OCI-M1 (cell line): ENCODE measurements at regions not wholly inside any gene's neighbourhood (a gene's known extent, or its start where the extent isn't known, plus 50 kb on each side); places are given as distances from the start of the nearest gene placed in this dataset.
"Not testable (repeated sequence)": the region's sequence is repeated elsewhere in the genome, so short reads cannot be mapped to it uniquely, and the experiment has no call there.

Experiments used
- DNase-seq: peaks from one replicate; lab custom pipeline; 2025; lab: John Stamatoyannopoulos, UW

DNA sequence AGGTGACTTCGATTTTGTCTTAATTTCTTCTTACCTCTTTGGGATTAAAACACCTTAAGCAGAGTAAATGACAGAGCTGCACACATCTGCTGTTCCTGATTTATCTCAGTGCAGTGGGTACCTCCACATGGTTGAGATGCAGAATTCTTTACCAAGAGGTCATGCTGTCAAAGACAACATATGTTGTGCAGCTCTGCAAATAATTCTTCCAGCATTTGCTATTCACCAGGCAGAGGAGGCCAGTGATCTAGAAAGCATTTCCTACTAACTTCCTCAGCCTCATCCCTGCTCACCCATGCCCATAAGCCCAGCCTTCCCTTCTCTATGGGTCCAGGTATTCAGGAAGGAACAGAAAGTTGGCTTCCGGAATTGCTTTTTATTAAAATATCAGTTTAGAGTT, 109.3 kb downstream of the THBS2 start:
- no peak for DNase-seq

DNA sequence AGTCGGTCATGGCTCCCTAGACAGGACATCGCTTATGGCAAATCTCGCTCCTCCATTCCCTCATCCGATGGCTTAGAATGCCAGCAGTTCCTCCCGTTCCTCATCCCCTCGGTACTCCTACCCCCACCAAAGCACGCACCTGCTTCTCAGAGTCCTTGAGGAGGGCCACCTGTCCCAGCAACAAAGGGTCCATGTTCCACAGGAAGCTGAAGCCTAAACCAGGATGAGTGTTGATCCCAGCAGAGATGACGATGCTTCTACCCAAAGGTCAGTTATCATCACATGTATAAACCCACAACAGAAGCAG, 111.2 kb downstream of the THBS2 start:
- DNase-seq: no peak

DNA sequence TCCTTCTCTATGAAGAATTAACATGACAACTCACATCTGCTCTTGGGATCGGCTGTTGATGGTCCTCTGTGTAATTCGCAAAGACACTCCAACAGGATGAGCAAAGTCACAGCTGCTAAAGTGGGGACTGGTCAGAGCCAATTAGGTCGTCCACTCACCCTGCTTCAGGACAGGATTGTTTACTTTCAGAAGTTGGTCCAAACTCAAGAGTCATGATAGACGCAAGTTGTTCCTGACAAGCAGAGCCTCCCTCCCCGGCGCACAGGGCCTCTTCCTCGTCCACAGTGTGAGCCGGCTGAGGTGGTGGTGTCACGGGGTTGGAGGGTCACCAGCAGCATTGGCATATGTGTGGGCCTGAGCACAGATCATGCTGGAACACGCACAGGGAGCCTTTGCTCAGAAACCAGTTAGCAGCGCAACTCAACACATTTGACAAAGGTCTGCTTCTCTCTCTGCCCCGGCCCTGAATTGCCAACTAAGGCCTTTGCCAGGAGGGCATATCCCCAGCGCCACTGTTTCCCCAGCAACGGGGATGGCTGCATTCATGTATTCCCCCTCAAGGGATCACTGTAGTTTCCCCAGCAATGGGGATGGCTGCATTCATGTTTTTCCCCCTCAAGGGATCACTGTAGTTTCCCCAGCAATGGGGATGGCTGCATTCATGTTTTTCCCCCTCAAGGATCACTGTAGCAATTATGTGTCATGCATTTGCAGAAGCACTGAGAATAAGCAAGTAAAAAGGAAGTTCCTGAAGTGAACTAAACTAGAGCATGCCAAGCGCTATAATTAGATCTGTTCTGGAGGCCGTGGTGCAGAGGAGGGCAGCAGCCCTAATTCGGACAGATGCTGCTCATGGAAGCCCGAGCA, 111.7 kb downstream of the THBS2 start:
- no peak for DNase-seq

DNA sequence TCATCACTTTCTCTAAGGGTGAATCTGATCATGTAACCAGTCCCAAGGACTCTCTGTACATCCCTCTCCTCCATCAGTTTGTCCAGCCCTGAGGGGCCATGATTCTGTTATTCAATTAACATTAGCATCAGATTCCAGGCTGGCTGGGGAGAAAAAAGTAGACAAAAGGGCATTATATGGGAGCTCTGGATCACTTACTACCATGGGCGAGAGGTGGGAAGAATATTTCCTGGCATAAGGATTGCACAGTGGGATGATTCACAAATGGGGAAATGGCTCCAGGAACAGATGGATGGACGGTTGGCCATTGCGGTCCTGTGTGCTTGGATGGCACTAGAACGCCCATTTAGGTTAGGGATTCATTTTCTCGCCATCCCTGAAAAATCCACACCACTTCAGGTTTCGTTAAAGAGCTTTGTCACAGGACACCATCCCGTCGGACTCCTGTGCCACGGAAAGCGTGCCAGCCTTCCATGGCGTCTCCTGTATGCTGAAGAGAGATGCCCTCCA, 112.6 kb downstream of the THBS2 start:
- no peak for DNase-seq

DNA sequence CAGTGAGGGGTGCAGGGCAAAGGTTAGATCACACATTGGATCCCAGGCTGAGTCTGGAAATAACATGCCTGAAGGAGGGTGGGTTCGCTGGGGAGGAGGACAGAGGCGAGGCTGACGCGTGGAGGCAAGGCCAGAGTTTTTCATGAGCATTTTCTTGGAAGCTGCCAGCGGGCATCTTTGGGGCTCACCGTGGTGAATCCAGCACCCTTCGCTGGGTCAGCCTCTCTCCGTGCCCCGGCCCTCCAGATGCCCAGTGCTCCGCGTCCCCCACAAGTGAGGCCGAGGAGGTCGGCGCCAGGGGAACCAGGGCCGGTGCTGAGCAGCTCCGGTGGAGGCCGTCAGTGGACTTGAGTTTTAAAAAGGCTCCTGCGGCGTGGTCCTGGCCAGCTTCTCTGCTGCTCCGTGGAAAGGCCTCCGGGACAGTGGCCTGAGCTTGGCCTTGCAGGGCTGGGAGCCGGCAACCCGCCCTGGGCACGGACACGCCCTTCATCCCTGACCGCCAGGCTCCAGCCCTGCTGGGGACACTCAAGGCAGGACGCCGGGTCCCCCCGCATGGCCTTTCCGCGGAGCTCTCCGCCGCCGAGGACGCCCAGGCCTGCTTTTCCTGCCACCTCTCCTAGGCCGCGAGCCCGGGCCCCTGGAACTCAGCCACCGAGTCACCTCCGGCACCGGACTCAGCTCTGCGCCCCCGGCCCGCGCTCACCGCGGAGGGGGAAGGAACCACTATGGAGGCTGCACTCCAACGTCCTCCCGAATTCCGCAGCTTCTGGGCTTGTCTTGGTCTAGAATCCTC, 114.3 kb downstream of the THBS2 start:
- no peak for DNase-seq

DNA sequence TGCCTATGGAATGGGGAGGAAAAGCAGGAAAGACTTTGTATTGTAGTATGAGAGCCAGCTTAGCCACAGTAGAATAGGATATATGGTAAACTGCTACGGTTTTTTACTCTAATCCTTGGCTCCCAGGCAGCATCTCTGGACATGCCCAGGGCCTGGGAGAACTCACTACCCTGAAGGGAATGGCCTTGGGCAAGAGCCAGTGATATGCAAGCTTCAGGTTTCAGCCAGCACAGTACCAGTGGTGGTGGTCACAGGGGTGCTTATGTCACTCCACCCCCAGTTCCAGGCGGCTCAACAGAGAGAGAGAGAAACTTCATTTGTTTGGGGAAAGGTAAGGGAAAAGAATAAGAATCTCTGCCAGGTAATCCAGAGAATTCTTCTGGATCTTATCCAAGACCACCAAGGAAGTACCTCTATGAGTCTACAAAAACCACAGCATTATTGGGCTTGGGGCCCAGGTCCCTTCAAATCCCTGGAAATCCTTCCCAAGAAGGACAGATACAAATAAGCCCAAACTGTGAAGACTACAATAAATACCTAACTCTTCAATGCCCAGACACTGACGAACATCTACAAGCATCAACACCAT, 121.2 kb downstream of the THBS2 start:
- no peak for DNase-seq

DNA sequence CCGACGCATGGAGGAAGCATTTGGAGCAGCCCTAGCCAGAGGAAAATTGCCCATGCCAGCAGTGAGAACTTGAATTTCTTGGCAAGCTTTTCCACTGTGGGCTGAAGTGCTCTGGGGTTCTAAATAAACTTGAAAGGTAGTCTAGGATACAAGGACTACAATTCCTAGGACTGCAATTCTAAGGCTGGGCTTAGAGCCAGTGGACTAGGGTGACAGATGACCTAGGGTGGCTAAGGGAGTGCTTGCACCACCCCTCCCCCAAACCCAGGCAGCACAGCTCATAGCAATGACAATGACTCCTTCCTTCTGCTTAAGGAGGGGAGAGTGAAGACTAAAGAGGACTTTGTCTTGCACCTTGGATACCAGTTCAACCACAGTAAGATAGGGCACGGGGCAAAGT, 122.3 kb downstream of the THBS2 start:
- no peak for DNase-seq

DNA sequence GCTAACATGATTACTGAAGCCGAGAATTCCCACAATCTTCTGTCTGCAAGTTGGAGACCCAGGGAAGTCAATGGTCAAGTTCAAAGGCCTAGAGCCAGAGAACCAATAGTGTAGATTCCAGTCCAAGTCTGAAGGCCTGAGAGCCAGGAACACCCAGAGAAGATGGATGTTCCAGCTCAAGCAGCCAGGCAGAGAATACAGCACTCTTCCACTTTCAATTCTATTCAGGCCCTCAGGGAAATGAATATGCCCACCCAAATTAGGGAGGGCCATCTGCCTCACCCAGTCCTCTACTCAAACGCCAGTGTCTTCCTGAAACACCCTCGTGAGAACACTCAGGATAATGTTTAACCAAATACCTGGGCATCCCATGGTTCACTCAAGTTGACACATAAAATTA, 123.5 kb downstream of the THBS2 start:
- no peak for DNase-seq

DNA sequence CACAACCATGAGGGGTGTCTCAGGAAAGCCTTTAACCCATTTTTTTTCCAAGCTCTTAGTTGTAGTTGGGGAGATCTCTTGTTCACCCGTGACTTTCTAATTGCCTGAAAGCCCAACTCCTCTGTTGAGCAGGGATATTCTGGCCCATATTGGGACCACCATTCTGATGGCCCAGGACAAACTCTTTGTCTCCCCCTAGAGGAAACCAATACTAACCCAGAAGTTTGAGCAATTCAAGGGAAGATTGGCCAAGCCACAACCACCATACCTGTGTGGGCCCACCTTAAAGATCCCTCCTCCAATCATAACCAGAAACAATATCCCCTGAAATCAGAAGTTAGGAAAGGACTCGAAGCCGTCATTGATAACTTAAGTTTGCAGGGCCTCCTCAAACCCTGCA, 132.6 kb downstream of the THBS2 start:
- no peak for DNase-seq

DNA sequence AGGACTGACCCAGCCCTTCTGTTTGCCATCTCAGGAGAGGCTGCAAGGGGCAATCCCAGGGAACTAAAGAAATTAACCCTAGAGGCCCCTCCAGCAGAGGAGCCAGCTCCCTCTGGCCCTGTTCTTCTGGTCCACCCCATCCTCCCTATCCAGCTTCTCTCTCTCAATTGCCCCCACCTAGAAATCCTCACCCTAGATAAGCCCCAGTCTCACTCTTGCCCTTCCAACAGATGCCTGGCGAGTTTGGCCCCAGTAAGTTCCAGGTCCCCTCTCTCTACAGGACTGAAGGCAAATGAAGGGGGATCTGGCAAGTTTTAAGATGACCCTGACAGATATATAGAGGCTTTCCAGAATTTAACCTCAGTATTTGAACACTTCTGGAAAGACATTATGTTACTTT, 134.0 kb downstream of the THBS2 start:
- DNase-seq: no peak

DNA sequence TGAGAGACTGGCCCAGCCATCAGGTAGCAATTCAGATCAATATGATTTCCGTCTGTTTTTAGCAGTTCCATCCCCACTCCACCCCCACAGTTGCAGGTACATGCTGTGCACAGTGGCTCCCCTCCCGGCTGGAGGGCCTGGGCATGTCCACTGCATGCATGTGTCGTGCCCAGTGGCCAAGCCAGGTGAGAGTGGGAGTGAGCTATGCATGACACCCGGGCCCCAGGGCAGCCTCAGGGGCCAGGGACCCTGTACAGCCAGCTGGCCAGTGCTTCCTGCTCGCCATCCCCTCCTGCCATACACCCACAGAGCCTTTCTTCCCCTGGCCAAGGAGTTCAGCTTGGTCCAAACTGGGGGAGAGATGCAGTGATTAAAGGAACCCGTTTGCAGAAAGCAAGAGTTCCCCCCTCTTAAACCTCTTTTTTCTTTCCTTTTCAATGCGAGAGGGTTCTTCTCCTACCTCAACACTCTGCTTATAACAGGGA, 135.3 kb downstream of the THBS2 start:
- DNase-seq: no peak

DNA sequence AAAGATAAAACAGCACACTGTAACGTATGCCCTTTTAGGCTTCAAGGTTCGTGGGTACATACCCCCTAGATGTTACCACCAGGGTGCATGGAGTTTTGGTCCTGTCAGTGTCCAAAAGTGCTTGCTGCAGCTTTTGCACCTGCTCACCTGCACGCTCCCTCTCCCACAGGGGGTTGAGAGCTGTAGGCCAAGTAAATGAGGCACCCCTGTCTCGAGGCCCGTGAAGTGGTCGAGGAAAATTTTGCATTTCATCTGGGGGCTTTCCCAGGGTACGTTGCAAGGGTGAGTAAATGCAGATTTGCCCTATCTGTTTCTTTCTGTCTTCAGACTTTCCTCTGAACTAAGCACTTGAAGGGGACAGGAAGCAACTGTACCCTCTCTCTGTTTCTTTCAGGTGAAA, 136.0 kb downstream of the THBS2 start:
- DNase-seq: no peak

DNA sequence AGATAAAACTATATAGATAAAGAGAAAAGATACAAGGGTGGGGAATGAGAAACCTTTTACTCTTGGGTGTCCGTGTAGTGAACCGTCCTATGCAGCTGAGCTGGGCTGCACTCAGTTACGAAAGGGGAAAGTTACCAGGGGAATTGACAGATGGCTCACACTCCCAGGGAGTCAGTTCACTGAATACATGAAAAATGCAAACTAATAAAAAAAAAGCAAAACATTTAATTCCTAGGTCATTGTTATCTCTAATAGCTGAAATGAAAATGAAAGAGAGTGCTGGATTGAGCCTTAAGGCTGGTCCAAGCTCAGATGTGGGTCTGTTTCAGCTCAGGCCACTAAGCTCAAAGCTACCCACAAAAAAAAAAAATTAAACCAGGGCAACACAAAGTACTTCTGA, 138.0 kb downstream of the THBS2 start:
- DNase-seq: no peak

DNA sequence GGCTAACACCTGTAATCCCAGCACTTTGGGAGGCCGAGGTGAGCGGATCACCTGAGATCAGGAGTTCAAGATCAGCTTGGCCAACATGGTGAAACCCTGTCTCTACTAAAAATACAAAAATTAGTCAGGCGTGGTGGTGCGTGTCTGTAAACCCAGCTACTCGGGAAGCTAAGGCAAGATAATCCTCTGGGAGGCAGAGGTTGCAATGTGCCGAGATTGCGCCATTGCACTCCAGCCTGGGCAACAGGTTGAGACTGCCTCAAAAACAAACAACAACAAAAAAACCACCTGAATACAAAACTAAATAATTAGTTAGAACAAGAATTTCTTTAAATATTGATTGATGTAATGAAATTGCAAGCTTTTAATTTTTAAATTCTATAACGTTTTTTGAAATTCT, 139.0 kb downstream of the THBS2 start:
- DNase-seq: not testable (repeated sequence)

DNA sequence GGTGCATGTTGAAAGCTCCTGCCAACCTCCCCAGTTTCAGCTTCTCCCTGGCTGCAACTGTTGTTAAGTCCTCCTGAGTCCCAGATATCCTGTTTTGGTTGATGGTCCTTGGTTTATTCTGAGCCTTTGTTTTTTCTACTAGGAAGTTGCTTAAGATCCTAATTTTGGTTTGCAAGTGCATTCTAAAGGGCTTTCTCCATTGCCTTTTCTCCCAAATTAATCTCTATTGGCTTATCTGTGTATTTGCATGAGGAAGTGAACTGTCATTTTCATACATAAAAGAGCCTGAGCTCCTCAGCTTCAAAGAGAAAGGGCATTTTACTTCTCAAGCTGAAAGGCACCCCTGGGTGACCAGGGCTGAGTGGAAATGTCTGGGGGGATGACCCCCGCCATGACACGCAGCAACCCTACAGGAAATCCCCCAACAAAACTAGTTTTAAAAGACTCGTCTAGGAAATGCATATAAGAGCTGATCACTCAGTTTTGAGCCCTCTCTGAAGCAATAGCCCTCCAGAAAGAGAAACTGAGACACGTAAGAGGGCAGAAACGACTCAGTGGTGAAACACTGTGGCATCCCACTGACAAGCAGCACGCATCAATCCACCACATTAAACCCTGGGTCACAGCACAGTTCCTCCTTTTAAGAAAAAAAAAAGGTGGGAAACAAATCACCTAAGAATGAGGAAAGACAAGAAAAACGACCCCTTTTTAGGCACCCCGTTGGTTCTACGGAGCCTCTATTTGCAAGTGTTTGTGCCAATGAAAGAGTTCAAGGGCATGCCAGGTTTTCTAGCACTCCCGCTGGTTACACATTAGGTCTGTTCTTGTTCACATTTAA, 140.9 kb downstream of the THBS2 start:
- no peak for DNase-seq

DNA sequence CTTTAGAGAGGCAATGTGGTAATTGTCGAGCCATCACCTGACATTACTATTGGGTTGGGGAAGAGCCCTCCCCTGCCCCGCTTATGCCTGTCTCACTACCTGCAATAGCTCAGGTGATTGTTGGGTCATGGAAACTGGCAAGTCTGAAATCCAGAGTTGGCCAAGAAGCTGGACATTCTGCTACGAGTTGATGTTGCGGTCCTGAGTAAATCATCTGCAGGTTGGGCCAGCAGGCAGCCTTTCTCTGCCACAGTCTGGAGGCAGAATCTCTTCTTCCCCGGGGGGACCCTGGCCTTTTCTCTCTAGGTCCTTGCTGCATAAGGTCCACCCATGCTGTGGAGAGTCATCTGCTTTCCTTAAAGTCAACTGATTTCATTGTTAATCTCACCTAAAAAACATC, 142.4 kb downstream of the THBS2 start:
- no peak for DNase-seq

DNA sequence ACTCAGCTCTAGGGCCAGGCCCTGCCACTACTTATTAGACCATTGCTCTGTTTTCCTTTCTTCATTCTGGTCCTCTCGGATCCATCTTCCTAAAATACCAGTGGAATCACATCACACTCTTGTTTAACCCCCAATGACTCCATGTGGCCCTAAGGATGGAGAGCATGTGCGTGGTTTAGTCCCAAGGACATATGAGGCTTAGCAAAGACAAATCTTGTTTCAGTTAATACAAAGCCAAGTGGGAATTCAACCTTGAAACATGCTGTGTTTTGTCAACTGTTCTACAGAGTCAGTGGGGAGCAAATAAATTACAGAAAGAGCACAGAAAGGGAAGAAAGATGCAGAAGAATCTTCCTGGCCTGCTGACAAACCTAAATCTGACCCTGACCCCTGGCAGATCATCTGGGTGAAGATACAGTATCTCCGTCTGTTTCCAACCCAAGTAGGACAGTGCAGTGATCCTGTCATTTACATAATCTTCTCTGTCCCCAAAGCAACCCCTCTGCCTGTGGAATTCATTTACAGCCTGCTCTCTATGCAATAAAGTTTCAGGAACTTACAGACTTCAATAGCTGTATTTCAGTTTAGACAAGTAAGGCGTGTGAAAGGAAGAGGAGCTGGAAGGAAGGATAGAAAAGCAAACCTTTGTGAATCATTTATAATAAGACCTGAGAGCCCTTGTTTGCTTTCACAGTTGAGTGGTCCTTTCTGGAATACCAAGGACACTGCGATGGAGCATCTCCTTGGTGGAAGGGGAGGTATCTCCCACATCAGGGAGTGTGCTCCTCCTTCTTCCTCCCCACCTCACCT, 144.0 kb downstream of the THBS2 start:
- DNase-seq: no peak

DNA sequence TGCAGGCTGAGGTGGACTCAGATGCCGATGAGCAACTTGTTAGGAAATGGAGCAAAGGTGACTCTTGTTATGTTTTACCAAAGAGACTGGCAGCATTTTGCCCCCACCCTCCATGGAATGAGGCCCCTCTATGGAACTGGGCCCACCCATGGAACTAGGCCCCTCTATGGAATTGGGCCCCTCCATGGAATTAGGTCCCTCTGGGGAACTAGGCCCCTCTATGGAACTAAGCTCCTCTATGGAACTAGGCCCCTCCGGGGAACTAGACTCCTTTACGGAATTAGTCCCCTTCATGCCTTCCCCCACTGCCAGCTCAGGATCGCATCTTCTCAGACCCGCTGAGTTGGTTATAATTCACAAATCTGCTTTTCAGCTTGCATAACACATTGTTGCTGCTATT, 144.9 kb downstream of the THBS2 start:
- no peak for DNase-seq

DNA sequence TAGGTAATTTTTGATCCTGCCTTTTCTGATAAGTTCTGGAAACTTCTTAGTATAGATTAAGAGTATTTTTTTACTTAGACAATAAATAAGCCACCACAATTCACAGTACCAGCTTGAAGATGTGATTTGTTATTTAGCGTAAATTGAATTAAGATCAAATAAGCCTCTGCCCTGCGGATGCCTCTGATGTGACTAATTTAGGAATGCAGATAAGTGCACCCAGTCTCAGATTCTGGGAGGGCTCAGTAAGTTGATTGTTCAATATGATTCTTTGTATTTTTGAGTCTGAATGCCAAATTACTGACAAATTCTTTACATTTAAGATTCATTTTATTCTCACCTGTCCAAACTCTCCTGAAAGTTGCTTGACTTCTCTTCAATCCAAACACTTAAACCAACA, 147.5 kb downstream of the THBS2 start:
- no peak for DNase-seq

DNA sequence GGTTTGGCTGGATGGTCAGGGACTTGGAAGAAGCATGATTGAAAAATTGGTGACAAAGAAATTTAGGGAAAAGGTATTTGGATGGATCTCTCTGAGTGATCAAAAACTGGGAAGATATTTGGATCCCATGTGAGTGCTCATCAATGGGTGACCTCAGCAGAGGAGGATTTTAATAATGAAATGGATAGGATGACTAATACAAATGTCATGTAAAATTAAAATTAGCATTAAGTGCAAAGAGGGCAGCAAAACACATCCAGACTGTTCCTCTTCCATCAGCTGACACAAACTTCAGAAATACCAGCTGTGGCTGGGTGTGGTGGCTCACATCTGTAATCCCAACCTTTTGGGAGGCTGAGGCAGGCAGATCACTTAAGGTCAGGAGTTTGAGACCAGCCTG, 151.7 kb downstream of the THBS2 start:
- no peak for DNase-seq
